ENCODE measurements at regions not wholly inside any gene's neighbourhood (a gene's known extent, or its start where the extent isn't known, plus 50 kb on each side); places are given as distances from the start of the nearest gene placed in this dataset.

GRCh38 chr10:3225561-3225960 is 53.0 kb upstream of the PITRM1 start:
- TF ChIP-seq, protein P1, sequence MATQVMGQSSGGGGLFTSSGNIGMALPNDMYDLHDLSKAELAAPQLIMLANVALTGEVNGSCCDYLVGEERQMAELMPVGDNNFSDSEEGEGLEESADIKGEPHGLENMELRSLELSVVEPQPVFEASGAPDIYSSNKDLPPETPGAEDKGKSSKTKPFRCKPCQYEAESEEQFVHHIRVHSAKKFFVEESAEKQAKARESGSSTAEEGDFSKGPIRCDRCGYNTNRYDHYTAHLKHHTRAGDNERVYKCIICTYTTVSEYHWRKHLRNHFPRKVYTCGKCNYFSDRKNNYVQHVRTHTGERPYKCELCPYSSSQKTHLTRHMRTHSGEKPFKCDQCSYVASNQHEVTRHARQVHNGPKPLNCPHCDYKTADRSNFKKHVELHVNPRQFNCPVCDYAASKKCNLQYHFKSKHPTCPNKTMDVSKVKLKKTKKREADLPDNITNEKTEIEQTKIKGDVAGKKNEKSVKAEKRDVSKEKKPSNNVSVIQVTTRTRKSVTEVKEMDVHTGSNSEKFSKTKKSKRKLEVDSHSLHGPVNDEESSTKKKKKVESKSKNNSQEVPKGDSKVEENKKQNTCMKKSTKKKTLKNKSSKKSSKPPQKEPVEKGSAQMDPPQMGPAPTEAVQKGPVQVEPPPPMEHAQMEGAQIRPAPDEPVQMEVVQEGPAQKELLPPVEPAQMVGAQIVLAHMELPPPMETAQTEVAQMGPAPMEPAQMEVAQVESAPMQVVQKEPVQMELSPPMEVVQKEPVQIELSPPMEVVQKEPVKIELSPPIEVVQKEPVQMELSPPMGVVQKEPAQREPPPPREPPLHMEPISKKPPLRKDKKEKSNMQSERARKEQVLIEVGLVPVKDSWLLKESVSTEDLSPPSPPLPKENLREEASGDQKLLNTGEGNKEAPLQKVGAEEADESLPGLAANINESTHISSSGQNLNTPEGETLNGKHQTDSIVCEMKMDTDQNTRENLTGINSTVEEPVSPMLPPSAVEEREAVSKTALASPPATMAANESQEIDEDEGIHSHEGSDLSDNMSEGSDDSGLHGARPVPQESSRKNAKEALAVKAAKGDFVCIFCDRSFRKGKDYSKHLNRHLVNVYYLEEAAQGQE (IDR thresholded peaks at IDR 0.05; ENCODE audit: insufficient replicate concordance, low read depth), result no peak
- TF ChIP-seq, protein P2, sequence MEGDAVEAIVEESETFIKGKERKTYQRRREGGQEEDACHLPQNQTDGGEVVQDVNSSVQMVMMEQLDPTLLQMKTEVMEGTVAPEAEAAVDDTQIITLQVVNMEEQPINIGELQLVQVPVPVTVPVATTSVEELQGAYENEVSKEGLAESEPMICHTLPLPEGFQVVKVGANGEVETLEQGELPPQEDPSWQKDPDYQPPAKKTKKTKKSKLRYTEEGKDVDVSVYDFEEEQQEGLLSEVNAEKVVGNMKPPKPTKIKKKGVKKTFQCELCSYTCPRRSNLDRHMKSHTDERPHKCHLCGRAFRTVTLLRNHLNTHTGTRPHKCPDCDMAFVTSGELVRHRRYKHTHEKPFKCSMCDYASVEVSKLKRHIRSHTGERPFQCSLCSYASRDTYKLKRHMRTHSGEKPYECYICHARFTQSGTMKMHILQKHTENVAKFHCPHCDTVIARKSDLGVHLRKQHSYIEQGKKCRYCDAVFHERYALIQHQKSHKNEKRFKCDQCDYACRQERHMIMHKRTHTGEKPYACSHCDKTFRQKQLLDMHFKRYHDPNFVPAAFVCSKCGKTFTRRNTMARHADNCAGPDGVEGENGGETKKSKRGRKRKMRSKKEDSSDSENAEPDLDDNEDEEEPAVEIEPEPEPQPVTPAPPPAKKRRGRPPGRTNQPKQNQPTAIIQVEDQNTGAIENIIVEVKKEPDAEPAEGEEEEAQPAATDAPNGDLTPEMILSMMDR (IDR thresholded peaks at IDR 0.05; ENCODE audit: insufficient read depth, low read length), result no peak
- no peak for TF ChIP-seq POLR2AphosphoS5 (IDR thresholded peaks at IDR 0.05; ENCODE audit: low read depth)
- TF ChIP-seq GABPA (IDR thresholded peaks at IDR 0.05; ENCODE audit: low read depth), result no peak
